ENCODE measurements at regions not wholly inside any gene's neighbourhood (a gene's known extent, or its start where the extent isn't known, plus 50 kb on each side); places are given as distances from the start of the nearest gene placed in this dataset.

GRCh38 chr4:24637173-24637572, 52.8 kb upstream of the DHX15 start:
- intact Hi-C loops (cut with DNase I; ENCODE audit: low total_unique reads), result no loop called here
- H3K36me3 ChIP-seq, result no peaks in the 10 kb centered on the region
- no peak overlapping the region for H3K4me3 ChIP-seq
- 93 to 96% (median 95%) methylated on average over 13 of the region's 13 CpGs for WGBS, 5 donors
- H3K9me3 ChIP-seq, result no peaks in the 10 kb centered on the region
- H3K27me3 ChIP-seq (replicated peaks in 1 of 7), result peaks cover 0 to 10% (median 0%) of the 10 kb centered on the region in 7 donors
- H3K4me1 ChIP-seq, result no peaks in the 10 kb centered on the region
- DNase-seq, result no peak
- no peak overlapping the region for H3K27ac ChIP-seq
- TF ChIP-seq POLR2AphosphoS5 (IDR thresholded peaks at IDR 0.05), result no peak
- no peak for TF ChIP-seq CTCF (IDR thresholded peaks at IDR 0.05 in 8 of 11, conservative IDR thresholded peaks at IDR 0.05 in 3 of 11)
- TF ChIP-seq POLR2A (IDR thresholded peaks at IDR 0.05), result no peak

- Histone ChIP-seq H3K4me1 (no peaks in the 10 kb centered on the region), H3K27me3 (replicated peaks in 1 of 7) (peaks cover 0 to 10% (median 0%) of the 10 kb centered on the region in 7 donors), H3K27ac (no peak overlapping the region), H3K9me3 (no peaks in the 10 kb centered on the region), H3K4me3 (no peak overlapping the region), H3K36me3 (no peaks in the 10 kb centered on the region)
- WGBS, 5 donors, result 88 to 100% (median 92%) methylated on average over 1 of the region's 1 CpG
- TF ChIP-seq CTCF (IDR thresholded peaks at IDR 0.05 in 8 of 11, conservative IDR thresholded peaks at IDR 0.05 in 3 of 11) (no peak), POLR2AphosphoS5 (IDR thresholded peaks at IDR 0.05) (no peak), POLR2A (IDR thresholded peaks at IDR 0.05) (no peak)
- no peak for DNase-seq
- intact Hi-C loops (cut with DNase I; ENCODE audit: low total_unique reads), result no loop called here
Observed at GRCh38 chr4:24638396-24638875, 54.1 kb upstream of the DHX15 start.

- Histone ChIP-seq H3K4me3 (no peak overlapping the region), H3K4me1 (no peaks in the 10 kb centered on the region), H3K9me3 (no peaks in the 10 kb centered on the region), H3K27ac (no peak overlapping the region), H3K27me3 (replicated peaks in 1 of 7) (peaks cover 0 to 10% (median 0%) of the 10 kb centered on the region in 7 donors), H3K36me3 (no peaks in the 10 kb centered on the region)
- WGBS, 5 donors, result 56 to 73% (median 62%) methylated on average over 5 of the region's 5 CpGs
- DNase-seq, result no peak
- intact Hi-C loops (cut with DNase I; ENCODE audit: low total_unique reads), result no loop called here
- TF ChIP-seq POLR2AphosphoS5 (IDR thresholded peaks at IDR 0.05), result no peak
- TF ChIP-seq POLR2A (IDR thresholded peaks at IDR 0.05), result no peak
- TF ChIP-seq CTCF (IDR thresholded peaks at IDR 0.05 in 8 of 11, conservative IDR thresholded peaks at IDR 0.05 in 3 of 11), result no peak
Observed at GRCh38 chr4:24639714-24640113, 55.4 kb upstream of the DHX15 start.

GRCh38 chr4:24640366-24640765, 56.0 kb upstream of the DHX15 start:
- Histone ChIP-seq H3K27me3 (replicated peaks in 1 of 7) (peaks cover 0 to 10% (median 0%) of the 10 kb centered on the region in 7 donors), H3K27ac (no peak overlapping the region), H3K4me1 (no peaks in the 10 kb centered on the region), H3K4me3 (no peak overlapping the region), H3K9me3 (no peaks in the 10 kb centered on the region), H3K36me3 (no peaks in the 10 kb centered on the region)
- DNase-seq, result no peak
- 40 to 53% (median 45%) methylated on average over 7 of the region's 7 CpGs for WGBS, 5 donors
- no peak for TF ChIP-seq CTCF (IDR thresholded peaks at IDR 0.05 in 8 of 11, conservative IDR thresholded peaks at IDR 0.05 in 3 of 11)
- TF ChIP-seq POLR2AphosphoS5 (IDR thresholded peaks at IDR 0.05), result no peak
- TF ChIP-seq POLR2A (IDR thresholded peaks at IDR 0.05), result no peak
- intact Hi-C loops (cut with DNase I; ENCODE audit: low total_unique reads), result no loop called here
